Neuronal stem cell (in vitro differentiated cells): ENCODE measurements at regions not wholly inside any gene's neighbourhood (a gene's known extent, or its start where the extent isn't known, plus 50 kb on each side); places are given as distances from the start of the nearest gene placed in this dataset.

Experiments used
- DNase-seq: peaks from one replicate; pipeline ENCODE4 v3.0.0-alpha.2; 2013; ENCODE audit warnings: low spot score
- H2AFZ ChIP-seq: one replicate; pipeline ENCODE4 v1.6.1; 2013; ENCODE audit warnings: mild to moderate bottlenecking, low read length, inconsistent platforms
- H2AK5ac ChIP-seq: 2 replicates; pipeline ENCODE4 v1.6.1; 2013; ENCODE audit warnings: low read depth, mild to moderate bottlenecking, inconsistent platforms, low read length, moderate library complexity, mixed read lengths
- H2BK120ac ChIP-seq: 2 replicates; pipeline ENCODE4 v1.6.1; 2013; ENCODE audit warnings: low read depth, mild to moderate bottlenecking, inconsistent platforms, low read length, moderate library complexity, mixed read lengths
- H2BK12ac ChIP-seq: one replicate; pipeline ENCODE4 v1.6.1; 2013; ENCODE audit warnings: low read length, inconsistent platforms
- H2BK15ac ChIP-seq: 2 replicates; pipeline ENCODE4 v1.6.1; 2013; ENCODE audit warnings: mild to moderate bottlenecking, low read length, inconsistent platforms, mixed read lengths
- H2BK5ac ChIP-seq: one replicate; pipeline ENCODE4 v1.6.1; 2013; ENCODE audit warnings: inconsistent platforms, mild to moderate bottlenecking, low read length, moderate library complexity
- H3K14ac ChIP-seq: one replicate; pipeline ENCODE4 v1.6.1; 2013; ENCODE audit warnings: low read length, inconsistent platforms
- H3K18ac ChIP-seq: 2 replicates; pipeline ENCODE4 v1.6.1; 2013; ENCODE audit warnings: low read length, inconsistent platforms
- H3K23ac ChIP-seq: 2 replicates; pipeline ENCODE4 v1.6.1; 2013; ENCODE audit warnings: low read depth, mild to moderate bottlenecking, mixed read lengths, low read length, inconsistent platforms; ENCODE audit not compliant: poor library complexity
- H3K27ac ChIP-seq: replicated peaks from 3 replicates; pipeline ENCODE4 v1.5.1; 2013; ENCODE audit warnings: low read length, inconsistent platforms
- H3K27me3 ChIP-seq, 3 experiments: 2 replicates each; pipeline ENCODE4 v1.6.1; 2013; ENCODE audit warnings: low read length in 3 of 3, mild to moderate bottlenecking in 2 of 3, inconsistent platforms in 1 of 3, low read depth in 1 of 3, mixed read lengths in 1 of 3, moderate library complexity in 1 of 3; ENCODE audit not compliant: control insufficient read depth in 3 of 3, insufficient read depth in 3 of 3
- H3K36me3 ChIP-seq, 2 donors: replicated peaks in 1 of 2; 2 replicates each; pipeline ENCODE4 v1.6.1; 2013; ENCODE audit warnings: low read length in 2 of 2; ENCODE audit not compliant: control insufficient read depth in 2 of 2, insufficient read depth in 2 of 2
- H3K4ac ChIP-seq: 2 replicates; pipeline ENCODE4 v1.6.1; 2013; ENCODE audit warnings: inconsistent platforms, mild to moderate bottlenecking, low read length, moderate library complexity
- H3K4me1 ChIP-seq, 2 donors: 1 replicate in 1 of 2; 2 replicates in 1 of 2; pipeline ENCODE4 v1.6.1; 2013; ENCODE audit warnings: low read length in 2 of 2, low read depth in 1 of 2; ENCODE audit not compliant: control insufficient read depth in 2 of 2, insufficient read depth in 1 of 2
- H3K4me2 ChIP-seq: one replicate; pipeline ENCODE4 v1.6.1; 2013; ENCODE audit warnings: mild to moderate bottlenecking, low read length, inconsistent platforms; ENCODE audit not compliant: insufficient read depth, poor library complexity, severe bottlenecking
- H3K4me3 ChIP-seq, 2 donors: 2 replicates each; pipeline ENCODE4 v1.5.1; 2013; ENCODE audit warnings: low read length in 2 of 2, mild to moderate bottlenecking in 2 of 2, inconsistent platforms in 1 of 2, moderate library complexity in 1 of 2
- H3K79me1 ChIP-seq: one replicate; pipeline ENCODE4 v1.6.1; 2013; ENCODE audit warnings: low read depth, mild to moderate bottlenecking, inconsistent platforms, low read length, moderate library complexity
- H3K9ac ChIP-seq: one replicate; pipeline ENCODE4 v1.6.1; 2013; ENCODE audit warnings: mild to moderate bottlenecking, low read depth, low read length, inconsistent platforms; ENCODE audit not compliant: poor library complexity
- H3K9me3 ChIP-seq, 2 donors: replicated peaks in 1 of 2; 2 replicates each; pipeline versions ENCODE3 to v1.6.1; 2013; ENCODE audit warnings: low read length in 2 of 2, mild to moderate bottlenecking in 2 of 2, inconsistent platforms in 1 of 2, low read depth in 1 of 2, mixed read lengths in 1 of 2, moderate library complexity in 1 of 2; ENCODE audit not compliant: control insufficient read depth in 2 of 2, insufficient read depth in 1 of 2
- H4K8ac ChIP-seq: one replicate; pipeline ENCODE4 v1.6.1; 2013; ENCODE audit warnings: low read depth, mild to moderate bottlenecking, inconsistent platforms, low read length, moderate library complexity
- H4K91ac ChIP-seq: one replicate; pipeline ENCODE4 v1.6.1; 2013; ENCODE audit warnings: low read length, low read depth, mild to moderate bottlenecking, inconsistent platforms; ENCODE audit not compliant: poor library complexity
- WGBS, 2 donors: extraction: QIAGEN DNeasy Blood & Tissue Kit; methylation state at CpG; one replicate each; pipeline ENCODE4 v1.1.7; 2013; ENCODE audit warnings: missing lambda C conversion rate in 2 of 2, mixed read lengths in 1 of 2; ENCODE audit not compliant: insufficient read length in 2 of 2, insufficient replicate concordance in 1 of 2; ENCODE audit errors: extremely low coverage in 2 of 2; 5-methylcytosine and 5-hydroxymethylcytosine counted together

DNA sequence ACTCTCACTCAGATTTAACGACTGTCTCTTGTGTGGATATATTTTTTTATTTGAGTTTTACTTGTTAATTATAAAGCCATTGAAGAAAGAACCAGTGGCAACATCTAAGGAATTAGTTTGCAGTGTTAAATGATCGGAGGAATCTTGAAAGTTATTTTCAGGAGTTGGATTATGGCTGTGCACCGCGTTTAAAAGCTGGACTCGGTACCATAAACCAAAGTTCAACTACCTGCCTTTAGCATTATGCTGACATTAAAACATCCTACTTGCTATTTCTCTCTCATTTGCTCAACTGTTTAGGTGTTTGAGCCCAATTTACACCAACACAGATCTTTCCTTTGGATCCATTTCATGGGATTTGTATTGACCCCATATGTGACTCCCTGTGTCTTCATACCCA is 289.4 kb upstream of the SASH1 start:
- H2BK5ac ChIP-seq = no peak overlapping the region
- no peak overlapping the region for H2BK120ac ChIP-seq
- no peak overlapping the region for H3K18ac ChIP-seq
- no peak overlapping the region for H3K4me3 ChIP-seq
- no peaks in the 10 kb centered on the region for H3K36me3 ChIP-seq
- H2AK5ac ChIP-seq = no peak overlapping the region
- H3K9ac ChIP-seq = no peak overlapping the region
- no peaks in the 10 kb centered on the region for H3K4me1 ChIP-seq
- no peak overlapping the region for H3K14ac ChIP-seq
- H2BK15ac ChIP-seq = no peak overlapping the region
- no peaks in the 10 kb centered on the region for H3K27me3 ChIP-seq
- WGBS, 2 donors = no CpG with 5 or more reads among the region's 5 CpGs
- no peak overlapping the region for H4K91ac ChIP-seq
- no peak overlapping the region for H4K8ac ChIP-seq
- H3K23ac ChIP-seq = no peak overlapping the region
- H3K79me1 ChIP-seq = no peaks in the 10 kb centered on the region
- no peak overlapping the region for H2BK12ac ChIP-seq
- H3K27ac ChIP-seq = no peak overlapping the region
- no peak overlapping the region for H3K4me2 ChIP-seq
- peaks cover 3% of the 10 kb centered on the region in 2 donors for H3K9me3 ChIP-seq
- H3K4ac ChIP-seq = no peak overlapping the region
- no peak overlapping the region for H2AFZ ChIP-seq
- no peak for DNase-seq

DNA sequence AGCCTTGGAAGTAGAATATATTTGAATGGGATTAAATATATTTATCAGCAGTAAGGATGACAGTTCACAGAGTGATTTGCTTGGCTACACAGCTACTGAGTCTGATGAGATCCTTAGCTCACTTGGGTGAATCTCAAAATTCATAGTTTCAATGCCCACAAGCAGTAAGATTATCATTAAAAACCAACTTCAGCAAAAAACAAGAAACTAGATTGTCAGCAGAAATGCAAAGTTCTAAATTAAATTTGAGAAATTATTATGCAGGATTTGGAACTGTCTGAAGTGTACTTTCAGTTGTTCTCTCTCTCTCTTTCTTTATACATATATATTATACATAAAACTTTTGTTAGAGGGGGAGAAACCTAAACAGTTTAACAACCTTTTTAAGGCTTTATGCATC is 288.8 kb upstream of the SASH1 start:
- H3K4me2 ChIP-seq = no peak overlapping the region
- no peak overlapping the region for H3K9ac ChIP-seq
- DNase-seq = no peak
- H2BK15ac ChIP-seq = no peak overlapping the region
- no peaks in the 10 kb centered on the region for H3K36me3 ChIP-seq
- no peaks in the 10 kb centered on the region for H3K27me3 ChIP-seq
- no peaks in the 10 kb centered on the region for H3K79me1 ChIP-seq
- H2BK120ac ChIP-seq = no peak overlapping the region
- no peak overlapping the region for H2AK5ac ChIP-seq
- H3K4ac ChIP-seq = no peak overlapping the region
- H4K8ac ChIP-seq = no peak overlapping the region
- H3K18ac ChIP-seq = no peak overlapping the region
- H3K27ac ChIP-seq = no peak overlapping the region
- no peak overlapping the region for H2BK5ac ChIP-seq
- peaks cover 3% of the 10 kb centered on the region in 2 donors for H3K9me3 ChIP-seq
- no peaks in the 10 kb centered on the region for H3K4me1 ChIP-seq
- H3K4me3 ChIP-seq = no peak overlapping the region
- no peak overlapping the region for H3K23ac ChIP-seq
- H4K91ac ChIP-seq = no peak overlapping the region
- no peak overlapping the region for H3K14ac ChIP-seq
- no peak overlapping the region for H2BK12ac ChIP-seq
- no peak overlapping the region for H2AFZ ChIP-seq

GRCh38 chr6:148054219-148054618 is 288.4 kb upstream of the SASH1 start:
- Histone ChIP-seq H3K4me3 (no peak overlapping the region), H3K4me2 (no peak overlapping the region), H2BK120ac (no peak overlapping the region), H2AFZ (peak overlapping the region; percentile 49), H2AK5ac (no peak overlapping the region), H4K91ac (no peak overlapping the region), H3K79me1 (no peaks in the 10 kb centered on the region), H4K8ac (no peak overlapping the region), H3K9ac (no peak overlapping the region), H3K18ac (no peak overlapping the region), H3K9me3 (peaks cover 3% of the 10 kb centered on the region in 2 donors), H3K36me3 (no peaks in the 10 kb centered on the region), H2BK12ac (no peak overlapping the region), H3K23ac (no peak overlapping the region), H3K4me1 (no peaks in the 10 kb centered on the region), H2BK15ac (no peak overlapping the region), H3K4ac (no peak overlapping the region), H3K27ac (no peak overlapping the region), H3K14ac (no peak overlapping the region), H3K27me3 (no peaks in the 10 kb centered on the region), H2BK5ac (no peak overlapping the region)
- no peak for DNase-seq
- WGBS, 2 donors = no CpG with 5 or more reads among the region's 1 CpG

GRCh38 chr6:148055419-148055818 is 287.2 kb upstream of the SASH1 start:
- Histone ChIP-seq H3K4me2 (no peak overlapping the region), H2BK5ac (no peak overlapping the region), H3K79me1 (no peaks in the 10 kb centered on the region), H2AFZ (no peak overlapping the region), H3K23ac (no peak overlapping the region), H2BK15ac (no peak overlapping the region), H2BK12ac (no peak overlapping the region), H3K4ac (no peak overlapping the region), H3K9ac (no peak overlapping the region), H3K4me1 (no peaks in the 10 kb centered on the region), H3K18ac (no peak overlapping the region), H3K4me3 (no peak overlapping the region), H3K14ac (no peak overlapping the region), H3K27ac (no peak overlapping the region), H4K91ac (no peak overlapping the region), H3K9me3 (peaks cover 0 to 3% of the 10 kb centered on the region in 2 donors), H3K36me3 (no peaks in the 10 kb centered on the region), H4K8ac (no peak overlapping the region), H3K27me3 (no peaks in the 10 kb centered on the region), H2AK5ac (no peak overlapping the region), H2BK120ac (no peak overlapping the region)
- no peak for DNase-seq
- no CpG with 5 or more reads among the region's 3 CpGs for whole genome bisulfite sequencing, 2 donors
